HG03196 (cell line): ENCODE measurements at regions not wholly inside any gene's neighbourhood (a gene's known extent, or its start where the extent isn't known, plus 50 kb on each side); places are given as distances from the start of the nearest gene placed in this dataset.
"Not testable (repeated sequence)": the region's sequence is repeated elsewhere in the genome, so short reads cannot be mapped to it uniquely, and the experiment has no call there.

Source experiments
- ATAC-seq: cut with Tn5 transposase; IDR thresholded peaks from one replicate; pipeline ENCODE4 v1.9.1; 2021; ENCODE audit not compliant: unreplicated experiment

GRCh38 chr5:33205079-33205478 lies 235.7 kb upstream of the TARS1 start:
- no peak for ATAC-seq

- no peak for ATAC-seq
Observed at GRCh38 chr5:33205727-33206410, 234.9 kb upstream of the TARS1 start.

- no peak for ATAC-seq
Observed at GRCh38 chr5:33206962-33207506, 233.7 kb upstream of the TARS1 start.

GRCh38 chr5:33209252-33209651 lies 231.5 kb upstream of the TARS1 start:
- no peak for ATAC-seq

GRCh38 chr5:33210221-33210620 lies 230.5 kb upstream of the TARS1 start:
- not testable (repeated sequence) for ATAC-seq

- no peak for ATAC-seq
Observed at GRCh38 chr5:33210978-33211377, 229.8 kb upstream of the TARS1 start.

GRCh38 chr5:33212439-33212838 lies 228.3 kb upstream of the TARS1 start:
- ATAC-seq = no peak

GRCh38 chr5:33212900-33213299 lies 227.9 kb upstream of the TARS1 start:
- no peak for ATAC-seq

- no peak for ATAC-seq
Observed at GRCh38 chr5:33223563-33224284, 217.0 kb upstream of the TARS1 start.

- ATAC-seq = no peak
Observed at GRCh38 chr5:33224285-33224961, 216.3 kb upstream of the TARS1 start.

- no peak for ATAC-seq
Observed at GRCh38 chr5:33227247-33227646, 213.5 kb upstream of the TARS1 start.

GRCh38 chr5:33227746-33228145 lies 213.0 kb upstream of the TARS1 start:
- ATAC-seq = no peak

- no peak for ATAC-seq
Observed at GRCh38 chr5:33228149-33228548, 212.6 kb upstream of the TARS1 start.

- no peak for ATAC-seq
Observed at GRCh38 chr5:33229216-33229615, 211.5 kb upstream of the TARS1 start.

GRCh38 chr5:33230467-33231078 lies 210.2 kb upstream of the TARS1 start:
- no peak for ATAC-seq

- ATAC-seq = no peak
Observed at GRCh38 chr5:33231214-33231710, 209.5 kb upstream of the TARS1 start.

GRCh38 chr5:33231935-33232334 lies 208.8 kb upstream of the TARS1 start:
- ATAC-seq = no peak

- no peak for ATAC-seq
Observed at GRCh38 chr5:33232731-33233505, 207.8 kb upstream of the TARS1 start.

- no peak for ATAC-seq
Observed at GRCh38 chr5:33235304-33235703, 205.5 kb upstream of the TARS1 start.

- ATAC-seq = no peak
Observed at GRCh38 chr5:33235824-33236223, 204.9 kb upstream of the TARS1 start.
